PFSK-1 (cell line): ENCODE measurements at regions not wholly inside any gene's neighbourhood (a gene's known extent, or its start where the extent isn't known, plus 50 kb on each side); places are given as distances from the start of the nearest gene placed in this dataset.

ENCODE experiments used
- POLR2AphosphoS5 ChIP-seq: IDR thresholded peaks from 2 replicates; pipeline ENCODE4 v1.6.1; 2012; ENCODE audit warnings: low read depth, mild to moderate bottlenecking, control low read depth, low read length, moderate library complexity
- TAF1 ChIP-seq: IDR thresholded peaks from 2 replicates; pipeline ENCODE4 v1.6.1; 2012; ENCODE audit warnings: low read length, control low read depth, borderline replicate concordance; ENCODE audit not compliant: insufficient read depth

DNA sequence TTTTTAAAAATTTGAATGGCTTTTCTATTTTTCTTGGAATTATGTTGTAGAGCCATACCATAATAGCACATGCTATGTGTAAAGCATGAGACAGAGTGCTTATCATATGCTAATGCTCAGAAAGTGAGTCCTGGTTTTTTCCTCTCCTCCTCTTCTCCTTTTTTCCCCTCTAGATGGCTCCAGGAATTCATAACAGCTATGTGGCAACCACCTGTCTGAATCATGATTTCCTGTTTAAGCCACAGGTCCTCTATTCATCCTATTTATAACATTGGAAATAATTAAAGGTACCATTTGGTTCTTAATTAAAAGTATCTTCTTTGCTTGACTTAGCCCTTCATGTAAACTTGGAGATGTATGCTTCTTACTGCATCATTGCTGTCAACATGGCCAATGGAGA is 260.0 kb upstream of the MAP3K7 start:
- TF ChIP-seq TAF1 = no peak
- no peak for TF ChIP-seq POLR2AphosphoS5
